K562 (cell line): ENCODE measurements at regions not wholly inside any gene's neighbourhood (a gene's known extent, or its start where the extent isn't known, plus 50 kb on each side); places are given as distances from the start of the nearest gene placed in this dataset.

Experiments used
- ATAC-seq: fragments of 200-7000 bp; cut with Tn5 transposase; 3 replicates; pipeline ENCODE4 v1.9.1; 2020; ENCODE audit warnings: moderate library complexity
- BruUV-seq: library from RNA; stranded (reverse); fragments of 400-500 nt; replicated peaks from 2 replicates; lab custom pipeline; 2021; lab: Mats Ljungman, UMichigan
- CTCF ChIA-PET: fragments of 300-600 bp; formaldehyde crosslinking; extraction: SDS; loops from one replicate; lab custom pipeline; 2021; ENCODE audit warnings: low intra/inter-chr PET ratio; lab: Yijun Ruan, JAX
- POLR2A ChIA-PET: fragments of 300-600, 350-650 bp; sonication (Branson Sonifier 250); formaldehyde crosslinking; extraction: SDS; loops from one replicate; lab custom pipeline; 2021; ENCODE audit warnings: antibody characterized with exemption, inconsistent platforms; lab: Yijun Ruan, JAX
- DNase-seq, 4 experiments: peaks; one replicate each; pipeline versions ENCODE4 v3.0.0 to v3.0.0-alpha.2; 2011 to 2018; ENCODE audit warnings: low spot score in 3 of 4, mixed read lengths in 3 of 4; ENCODE audit errors: extremely low read depth in 1 of 4
- FAIRE-seq: peaks from 2 replicates; lab custom pipeline; 2011; peaks lifted over from hg19 to GRCh38; lab: Jason Lieb, UNC
- H2AFZ ChIP-seq: 2 replicates; pipeline ENCODE4 v1.6.0; 2011; ENCODE audit warnings: low read depth, low read length, control low read depth, inconsistent platforms
- H3K27ac ChIP-seq: fragments of 200-600 bp; 3 replicates; pipeline ENCODE4 v1.8.0; 2011; ENCODE audit warnings: low read depth, mild to moderate bottlenecking, control low read depth, inconsistent platforms, low read length, moderate library complexity, mixed read lengths; ENCODE audit errors: extremely low read depth
- H3K27me3 ChIP-seq, 2 experiments: fragments of 300-600 bp in 1 of 2; 2 replicates in 1 of 2; 3 replicates in 1 of 2; pipeline versions ENCODE4 v1.6.0 to v1.8.0; 2011; ENCODE audit warnings: inconsistent platforms in 2 of 2, low read length in 2 of 2, mild to moderate bottlenecking in 1 of 2, mixed read lengths in 1 of 2, moderate library complexity in 1 of 2; ENCODE audit not compliant: control insufficient read depth in 2 of 2, insufficient read depth in 2 of 2
- H3K36me3 ChIP-seq: fragments of 300-600 bp; 3 replicates; pipeline ENCODE4 v1.8.0; 2011; ENCODE audit warnings: mild to moderate bottlenecking, low read length, inconsistent platforms; ENCODE audit not compliant: control insufficient read depth, insufficient read depth
- H3K4me1 ChIP-seq, 2 experiments: fragments of 200-600 bp in 1 of 2; replicated peaks in 1 of 2; 2 replicates in 1 of 2; 3 replicates in 1 of 2; pipeline versions ENCODE4 v1.5.1 to v1.8.0; 2011; ENCODE audit warnings: inconsistent platforms in 2 of 2, low read length in 2 of 2, mild to moderate bottlenecking in 1 of 2, mixed read lengths in 1 of 2, moderate library complexity in 1 of 2; ENCODE audit not compliant: control insufficient read depth in 2 of 2, insufficient read depth in 2 of 2
- H3K4me2 ChIP-seq: 2 replicates; pipeline ENCODE4 v1.6.1; 2011; ENCODE audit warnings: low read length, control low read depth, inconsistent platforms, mixed read lengths; ENCODE audit not compliant: insufficient read depth
- H3K4me3 ChIP-seq: fragments of 200-600 bp; sonication (generic), shearing (Covaris generic); 2 replicates; pipeline ENCODE4 v1.5.1; 2016; ENCODE audit warnings: control low read depth, inconsistent platforms
- H3K79me2 ChIP-seq: fragments of 200-600 bp; 3 replicates; pipeline ENCODE4 v1.8.0; 2011; ENCODE audit warnings: low read length, inconsistent platforms; ENCODE audit not compliant: control insufficient read depth, insufficient read depth
- H3K9ac ChIP-seq, 2 experiments: 2 replicates each; pipeline versions ENCODE4 v1.6.0 to v1.6.1; 2011; ENCODE audit warnings: low read depth in 2 of 2, low read length in 2 of 2, control low read depth in 1 of 2, inconsistent platforms in 1 of 2, mild to moderate bottlenecking in 1 of 2, mixed read lengths in 1 of 2; ENCODE audit not compliant: insufficient read depth in 1 of 2
- H3K9me1 ChIP-seq: one replicate; pipeline ENCODE4 v1.6.0; 2011; ENCODE audit warnings: inconsistent platforms, mild to moderate bottlenecking, low read length, moderate library complexity; ENCODE audit not compliant: control insufficient read depth, insufficient read depth
- H3K9me3 ChIP-seq: replicated peaks from 2 replicates; pipeline ENCODE4 v1.5.1; 2011; ENCODE audit warnings: low read depth, low read length, inconsistent platforms; ENCODE audit not compliant: control insufficient read depth, insufficient read depth
- H4K20me1 ChIP-seq: replicated peaks from 2 replicates; pipeline ENCODE4 v1.6.1; 2011; ENCODE audit warnings: low read length, inconsistent platforms, mixed read lengths; ENCODE audit not compliant: control insufficient read depth, insufficient read depth
- CSDE1 ChIP-seq, 2 experiments: fragments of 450-650 bp; IDR thresholded peaks; 2 replicates each; pipeline ENCODE4 v1.6.1; 2016; ENCODE audit warnings: mild to moderate bottlenecking in 1 of 2
- ELF1 ChIP-seq: fragments of 200-800 bp; sonication (Bioruptor generic); IDR thresholded peaks from 2 replicates; pipeline ENCODE4 v1.6.1; 2016; ENCODE audit warnings: missing genetic modification characterization, missing compliant biosample characterization
- ERF ChIP-seq: fragments of 450-650 bp; formaldehyde crosslinking; IDR thresholded peaks from 2 replicates; pipeline ENCODE4 v1.4.0; 2020; ENCODE audit warnings: mild to moderate bottlenecking, mixed read lengths
- ETS1 ChIP-seq: conservative IDR thresholded peaks from 2 replicates; pipeline ENCODE4 v1.6.1; 2011; ENCODE audit warnings: low read depth, mild to moderate bottlenecking, low read length; ENCODE audit not compliant: control insufficient read depth
- HMBOX1 ChIP-seq: sonication (generic); IDR thresholded peaks from 2 replicates; pipeline ENCODE4 v1.6.1; 2016
- MTF1 ChIP-seq: fragments of 250-450 bp; sonication (Bioruptor Pico); IDR thresholded peaks from 2 replicates; pipeline ENCODE4 v1.9.0; 2021; ENCODE audit warnings: moderate library complexity, mild to moderate bottlenecking, inconsistent platforms, borderline replicate concordance
- NCOA1 ChIP-seq: fragments of 450-650 bp; IDR thresholded peaks from 2 replicates; pipeline ENCODE4 v1.6.1; 2016; ENCODE audit warnings: low read depth
- VEZF1 ChIP-seq: fragments of 200-800 bp; sonication (Bioruptor generic); IDR thresholded peaks from 2 replicates; pipeline ENCODE4 v1.6.1; 2017; ENCODE audit warnings: missing genetic modification characterization, missing compliant biosample characterization
- YBX1 ChIP-seq: fragments of 450-650 bp; IDR thresholded peaks from 2 replicates; pipeline ENCODE4 v1.7.1; 2016; ENCODE audit warnings: mild to moderate bottlenecking
- ZBTB17 ChIP-seq: fragments of 450-650 bp; formaldehyde crosslinking; IDR thresholded peaks from 2 replicates; pipeline ENCODE4 v1.4.0; 2020; ENCODE audit warnings: mild to moderate bottlenecking
- ZFP1 ChIP-seq: fragments of 450-650 bp; formaldehyde crosslinking; IDR thresholded peaks from 2 replicates; pipeline ENCODE4 v1.4.0; 2020; ENCODE audit warnings: mild to moderate bottlenecking, mixed read lengths
- WGBS: fragments of 100-300 bp; shearing (Covaris generic); methylation state at CpG from one replicate; pipeline ENCODE4 v1.1.6; 2016; ENCODE audit warnings: low coverage, mixed read lengths; ENCODE audit not compliant: insufficient coverage; ENCODE audit errors: missing lambda C conversion rate; 5-methylcytosine and 5-hydroxymethylcytosine counted together
- in situ Hi-C: fragments of 300-500 bp; cut with MboI; formaldehyde crosslinking; loops from 4 replicates; pipeline ENCODE4 v1.15.0; 2018; ENCODE audit warnings: inconsistent platforms, mixed read lengths
- intact Hi-C: fragments of 100-400 bp; cut with micrococcal nuclease; formaldehyde crosslinking; loops from 2 replicates; pipeline ENCODE4 v1.14.2; 2022

- Histone ChIP-seq H3K36me3 (no peaks in the 10 kb centered on the region), H2AFZ (no peak overlapping the region), H4K20me1 (no peaks in the 10 kb centered on the region), H3K27me3 (peaks cover 7 to 19% of the 10 kb centered on the region in 2 experiments; a peak in 4 of 5 replicates), H3K9me1 (no peaks in the 10 kb centered on the region), H3K27ac (no peak overlapping the region), H3K4me1 (peaks cover 0 to 11% of the 10 kb centered on the region in 2 experiments; a peak in 4 of 5 replicates), H3K4me2 (no peak overlapping the region), H3K79me2 (no peaks in the 10 kb centered on the region), H3K4me3 (no peak overlapping the region), H3K9ac (no peak overlapping the region), H3K9me3 (no peaks in the 10 kb centered on the region)
- 0% methylated on average over 2 of the region's 2 CpGs for WGBS
- FAIRE-seq (no peak), ATAC-seq (no peak), DNase-seq (no peak)
- no TSS peak for BruUV-seq
- no peak for TF ChIP-seq CSDE1 (IDR thresholded peaks at IDR 0.05)
- no peak for TF ChIP-seq ERF (CRISPR knock-in tag)
- TF ChIP-seq NCOA1, result no peak
- TF ChIP-seq HMBOX1, result no peak
- TF ChIP-seq ZFP1, result no peak
- TF ChIP-seq ZBTB17 (CRISPR knock-in tag), result no peak
- in situ Hi-C loops (no loop called here), intact Hi-C loops (no loop called here)
- POLR2A ChIA-PET, result interaction anchor here (1.1 to 1.7 kb wide), 2 partner anchors 11 to 38 kb away, joined by 3 to 4 read pairs; no protein-coding TSS in a partner anchor
- CTCF ChIA-PET, result no interaction called here
Observed at GRCh38 chr2:38436227-38436664, 59.2 kb upstream of the ATL2 start.

- ChIA-PET CTCF (no interaction called here), POLR2A (interaction anchor here (0.7 to 1.7 kb wide), 2 partner anchors 11 to 39 kb away, joined by 3 to 4 read pairs; no protein-coding TSS in a partner anchor)
- in situ Hi-C loops (no loop called here), intact Hi-C loops (no loop called here)
- ATAC-seq, result no peak
- 0% methylated on average over 2 of the region's 2 CpGs for WGBS
- TF ChIP-seq YBX1 (no peak), VEZF1 (no peak), ELF1 (tag) (no peak), ETS1 (no peak), MTF1 (no peak)
- H3K4me2 ChIP-seq, result no peak overlapping the region
- peaks cover 7 to 24% of the 10 kb centered on the region in 2 experiments; a peak in 4 of 5 replicates for H3K27me3 ChIP-seq
- H3K9me3 ChIP-seq, result no peaks in the 10 kb centered on the region
- H3K9me1 ChIP-seq, result no peaks in the 10 kb centered on the region
- peaks cover 0 to 6% of the 10 kb centered on the region in 2 experiments; a peak in 3 of 5 replicates for H3K4me1 ChIP-seq
- no peak overlapping the region for H3K27ac ChIP-seq
- H3K36me3 ChIP-seq, result no peaks in the 10 kb centered on the region
- no peak overlapping the region for H3K9ac ChIP-seq
- BruUV-seq, result no TSS peak
- H4K20me1 ChIP-seq, result no peaks in the 10 kb centered on the region
- no peak overlapping the region for H3K4me3 ChIP-seq
- no peak for FAIRE-seq
- H3K79me2 ChIP-seq, result no peaks in the 10 kb centered on the region
- H2AFZ ChIP-seq, result no peak overlapping the region
- no peak for DNase-seq
Observed at GRCh38 chr2:38435775-38436174, 58.7 kb upstream of the ATL2 start.
